DOHH2 (cell line): ENCODE measurements at regions not wholly inside any gene's neighbourhood (a gene's known extent, or its start where the extent isn't known, plus 50 kb on each side); places are given as distances from the start of the nearest gene placed in this dataset.
"Not testable (repeated sequence)": the region's sequence is repeated elsewhere in the genome, so short reads cannot be mapped to it uniquely, and the experiment has no call there.

Experiments used
- H3F3A ChIP-seq: fragments of 200-600 bp; sonication (generic), shearing (Covaris generic); 2 replicates; pipeline ENCODE4 v1.6.0; 2016; ENCODE audit warnings: antibody characterized with exemption, mild to moderate bottlenecking; ENCODE audit not compliant: control insufficient read depth, insufficient read depth
- H3K27ac ChIP-seq: fragments of 200-600 bp; sonication (generic); 2 replicates; pipeline ENCODE4 v1.5.1; 2014; ENCODE audit warnings: low read depth, mild to moderate bottlenecking, low read length, moderate library complexity
- H3K27me3 ChIP-seq: fragments of 200-600 bp; sonication (generic); 2 replicates; pipeline ENCODE4 v1.6.1; 2014; ENCODE audit warnings: mild to moderate bottlenecking, low read length, mixed read lengths; ENCODE audit not compliant: control insufficient read depth
- H3K36me3 ChIP-seq: fragments of 200-600 bp; sonication (generic); 2 replicates; pipeline ENCODE4 v1.6.1; 2014; ENCODE audit warnings: mild to moderate bottlenecking, low read length, moderate library complexity, mixed read lengths; ENCODE audit not compliant: control insufficient read depth
- H3K4me1 ChIP-seq: fragments of 200-600 bp; sonication (generic); 2 replicates; pipeline ENCODE4 v1.6.1; 2014; ENCODE audit warnings: mild to moderate bottlenecking, low read length, mixed read lengths; ENCODE audit not compliant: control insufficient read depth
- H3K4me2 ChIP-seq: fragments of 200-600 bp; sonication (generic); 2 replicates; pipeline ENCODE4 v1.6.0; 2014; ENCODE audit warnings: mild to moderate bottlenecking, low read length, moderate library complexity
- H3K4me3 ChIP-seq: fragments of 200-600 bp; sonication (generic); 2 replicates; pipeline ENCODE4 v1.5.1; 2014; ENCODE audit warnings: mild to moderate bottlenecking, low read length, mixed read lengths
- H3K79me2 ChIP-seq: fragments of 200-600 bp; sonication (generic); 2 replicates; pipeline ENCODE4 v1.6.1; 2014; ENCODE audit warnings: mild to moderate bottlenecking, low read length, mixed read lengths; ENCODE audit not compliant: control insufficient read depth
- H3K9me2 ChIP-seq: fragments of 200-600 bp; sonication (generic); replicated peaks from 2 replicates; pipeline ENCODE4 v1.6.1; 2014; ENCODE audit warnings: mild to moderate bottlenecking, low read length, mixed read lengths; ENCODE audit not compliant: control insufficient read depth
- H3K9me3 ChIP-seq: fragments of 200-600 bp; sonication (generic); 2 replicates; pipeline ENCODE4 v1.6.1; 2014; ENCODE audit warnings: antibody characterized with exemption, low read length, mixed read lengths; ENCODE audit not compliant: control insufficient read depth, insufficient read depth
- H4K20me1 ChIP-seq: fragments of 200-600 bp; sonication (generic); 2 replicates; pipeline ENCODE4 v1.6.0; 2014; ENCODE audit warnings: low read depth, mild to moderate bottlenecking, antibody characterized with exemption, low read length, moderate library complexity; ENCODE audit not compliant: control insufficient read depth, insufficient read depth
- CTCF ChIP-seq: fragments of 200-600 bp; sonication (generic); IDR thresholded peaks from one replicate; pipeline ENCODE4 v1.5.1; 2014; ENCODE audit warnings: antibody characterized with exemption, mild to moderate bottlenecking, low read depth, low read length; ENCODE audit not compliant: poor library complexity, severe bottlenecking
- EZH2phosphoT487 ChIP-seq: fragments of 200-600 bp; sonication (generic); IDR thresholded peaks from 2 replicates; pipeline ENCODE4 v1.6.1; 2017; ENCODE audit warnings: borderline replicate concordance, mild to moderate bottlenecking, antibody characterized with exemption, low read length, moderate library complexity, mixed read lengths

- Histone ChIP-seq H3K79me2 (no peaks in the 10 kb centered on the region), H3K4me1 (no peaks in the 10 kb centered on the region), H3K36me3 (no peaks in the 10 kb centered on the region), H3K4me2 (no peak overlapping the region), H3K27ac (no peak overlapping the region), H3K9me3 (no peaks in the 10 kb centered on the region), H3K4me3 (no peak overlapping the region), H3F3A (no peaks in the 10 kb centered on the region), H3K27me3 (peaks cover 13% of the 10 kb centered on the region), H3K9me2 (no peaks in the 10 kb centered on the region), H4K20me1 (no peaks in the 10 kb centered on the region)
- TF ChIP-seq EZH2phosphoT487 (no peak), CTCF (no peak)
These were observed 103.9 kb downstream of the URB2 start for GRCh38 chr1:229729916-229730315.

- H3K79me2 ChIP-seq, result no peaks in the 10 kb centered on the region
- no peaks in the 10 kb centered on the region for H3K9me3 ChIP-seq
- TF ChIP-seq CTCF (no peak), EZH2phosphoT487 (no peak)
These were observed 104.5 kb downstream of the URB2 start for GRCh38 chr1:229730573-229730972.

GRCh38 chr1:229732061-229732460, 106.0 kb downstream of the URB2 start:
- peaks cover 13% of the 10 kb centered on the region for H3K27me3 ChIP-seq
- no peaks in the 10 kb centered on the region for H3K9me2 ChIP-seq
- no peaks in the 10 kb centered on the region for H4K20me1 ChIP-seq
- no peak for TF ChIP-seq CTCF
- no peaks in the 10 kb centered on the region for H3F3A ChIP-seq
- no peaks in the 10 kb centered on the region for H3K36me3 ChIP-seq
- H3K4me3 ChIP-seq, result no peak overlapping the region
- H3K4me2 ChIP-seq, result no peak overlapping the region
- no peak overlapping the region for H3K27ac ChIP-seq
- peaks cover 11% of the 10 kb centered on the region for H3K9me3 ChIP-seq
- H3K79me2 ChIP-seq, result no peaks in the 10 kb centered on the region
- no peaks in the 10 kb centered on the region for H3K4me1 ChIP-seq

More at GRCh38 chr1:229730573-229730972, 104.5 kb downstream of the URB2 start:
- no peak overlapping the region for H3K4me2 ChIP-seq
- H3K4me3 ChIP-seq, result no peak overlapping the region
- no peaks in the 10 kb centered on the region for H3K4me1 ChIP-seq
- H3F3A ChIP-seq, result no peaks in the 10 kb centered on the region
- H3K27ac ChIP-seq, result no peak overlapping the region
- H3K27me3 ChIP-seq, result peaks cover 13% of the 10 kb centered on the region
- no peaks in the 10 kb centered on the region for H3K9me2 ChIP-seq
- H3K36me3 ChIP-seq, result no peaks in the 10 kb centered on the region
- no peaks in the 10 kb centered on the region for H4K20me1 ChIP-seq

- H3K36me3 ChIP-seq, result no peaks in the 10 kb centered on the region
- H3K4me1 ChIP-seq, result no peaks in the 10 kb centered on the region
- no peaks in the 10 kb centered on the region for H3K9me2 ChIP-seq
- H3K4me3 ChIP-seq, result no peak overlapping the region
- no peak overlapping the region for H3K4me2 ChIP-seq
- peaks cover 15% of the 10 kb centered on the region for H3K9me3 ChIP-seq
- no peaks in the 10 kb centered on the region for H4K20me1 ChIP-seq
- TF ChIP-seq CTCF (no peak), EZH2phosphoT487 (no peak)
- peaks cover 16% of the 10 kb centered on the region for H3K27me3 ChIP-seq
- H3K79me2 ChIP-seq, result no peaks in the 10 kb centered on the region
- no peak overlapping the region for H3K27ac ChIP-seq
- no peaks in the 10 kb centered on the region for H3F3A ChIP-seq
These were observed 110.3 kb downstream of the URB2 start for GRCh38 chr1:229736376-229736775.

- H3F3A ChIP-seq, H3K9me3 ChIP-seq, H3K27me3 ChIP-seq, H3K4me2 ChIP-seq, H3K9me2 ChIP-seq, H3K4me1 ChIP-seq, H4K20me1 ChIP-seq, H3K79me2 ChIP-seq, H3K36me3 ChIP-seq, H3K4me3 ChIP-seq, H3K27ac ChIP-seq: not testable (repeated sequence)
These were observed 116.6 kb downstream of the URB2 start for GRCh38 chr1:229742614-229743013.
